ENCODE measurements at regions not wholly inside any gene's neighbourhood (a gene's known extent, or its start where the extent isn't known, plus 50 kb on each side); places are given as distances from the start of the nearest gene placed in this dataset.

GRCh38 chr3:107431246-107432012 lies 54.2 kb downstream of the CCDC54 start:
- peak; percentile 81 to 82 for DNase-seq
- intact Hi-C loops (cut with DNase I), result loop anchor here (5.0 to 10.0 kb wide), 2 partner anchors 91 to 1173 kb away; partner anchors contain the start of gene BBX
- 0% methylated on average over 5 to 6 of the region's 83 CpGs for WGBS, 2 donors
- Histone ChIP-seq H3K4me1 (peaks cover 6 to 12% of the 10 kb centered on the region in 2 donors), H3K9me3 (no peaks in the 10 kb centered on the region), H3K27ac (peak overlapping the region; percentile 93 to 99 (median 98)), H3K36me3 (no peaks in the 10 kb centered on the region), H3K4me3 (replicated peaks in 1 of 3) (peak overlapping the region; percentile 50 to 87 (median 53)), H3K27me3 (no peaks in the 10 kb centered on the region)
- peak in 1 of 6 experiments; percentile 9 for TF ChIP-seq CTCF (IDR thresholded peaks at IDR 0.05)
- TF ChIP-seq POLR2A (IDR thresholded peaks at IDR 0.05), result peak; percentile 75 to 83

- DNase-seq, result peak; percentile 57 to 58
- H3K36me3 ChIP-seq, result no peaks in the 10 kb centered on the region
- TF ChIP-seq POLR2A (IDR thresholded peaks at IDR 0.05), result no peak
- TF ChIP-seq CTCF (IDR thresholded peaks at IDR 0.05), result no peak
- H3K4me1 ChIP-seq, result peaks cover 6 to 12% of the 10 kb centered on the region in 2 donors
- no peaks in the 10 kb centered on the region for H3K27me3 ChIP-seq
- H3K27ac ChIP-seq, result peak overlapping the region; percentile 93 to 99 (median 98)
- intact Hi-C loops (cut with DNase I), result loop anchor here (5.0 to 10.0 kb wide), 2 partner anchors 90 to 1173 kb away; partner anchors contain the start of gene BBX
- WGBS, 2 donors, result 3 to 4% methylated on average over 20 of the region's 20 CpGs
- peak overlapping the region; percentile 50 to 87 (median 53) for H3K4me3 ChIP-seq (replicated peaks in 1 of 3)
- no peaks in the 10 kb centered on the region for H3K9me3 ChIP-seq
Measured at GRCh38 chr3:107432013-107432515, 54.8 kb downstream of the CCDC54 start.

GRCh38 chr3:107432646-107433045 lies 55.4 kb downstream of the CCDC54 start:
- intact Hi-C loops (cut with DNase I), result loop anchor here (5.0 to 10.0 kb wide), 2 partner anchors 90 to 1172 kb away; partner anchors contain the start of gene BBX
- TF ChIP-seq CTCF (IDR thresholded peaks at IDR 0.05) (no peak), POLR2A (IDR thresholded peaks at IDR 0.05) (no peak)
- no peak for DNase-seq
- no peaks in the 10 kb centered on the region for H3K27me3 ChIP-seq
- H3K27ac ChIP-seq, result peak overlapping the region in 2 of 3 donors; percentile 93 to 98
- peaks cover 6 to 12% of the 10 kb centered on the region in 2 donors for H3K4me1 ChIP-seq
- peak overlapping the region in 1 of 3 donors; percentile 50 for H3K4me3 ChIP-seq (replicated peaks in 1 of 3)
- 65 to 66% methylated on average over 8 of the region's 8 CpGs for WGBS, 2 donors
- H3K9me3 ChIP-seq, result no peaks in the 10 kb centered on the region
- no peaks in the 10 kb centered on the region for H3K36me3 ChIP-seq

DNA sequence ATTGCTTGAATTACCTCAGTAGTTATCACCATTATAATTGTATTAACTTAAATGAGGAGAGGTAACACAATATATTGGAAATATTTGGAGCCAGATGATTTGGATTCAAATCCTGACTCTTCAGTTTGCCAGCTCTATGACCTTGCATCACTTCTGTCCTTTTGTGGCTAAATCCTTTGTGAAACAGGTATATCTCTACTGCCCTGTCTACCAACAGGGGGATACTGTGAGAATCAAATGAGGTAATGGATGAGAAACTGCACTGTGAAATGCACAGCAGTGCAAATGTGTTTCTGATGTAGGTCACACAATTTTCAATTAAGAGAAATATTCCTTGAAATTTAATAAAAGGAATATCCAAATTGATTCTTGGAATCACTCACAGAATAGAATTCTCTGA lies 58.8 kb downstream of the CCDC54 start:
- Histone ChIP-seq H3K36me3 (no peaks in the 10 kb centered on the region), H3K4me3 (replicated peaks in 1 of 3) (no peak overlapping the region), H3K27ac (no peak overlapping the region), H3K4me1 (peaks cover 0 to 4% of the 10 kb centered on the region in 2 donors), H3K9me3 (no peaks in the 10 kb centered on the region), H3K27me3 (no peaks in the 10 kb centered on the region)
- no peak for DNase-seq
- intact Hi-C loops (cut with DNase I), result loop anchor here (10.0 kb wide), 1 partner anchor 1169 kb away; no protein-coding TSS in a partner anchor
- TF ChIP-seq CTCF (IDR thresholded peaks at IDR 0.05) (no peak), POLR2A (IDR thresholded peaks at IDR 0.05) (no peak)

DNA sequence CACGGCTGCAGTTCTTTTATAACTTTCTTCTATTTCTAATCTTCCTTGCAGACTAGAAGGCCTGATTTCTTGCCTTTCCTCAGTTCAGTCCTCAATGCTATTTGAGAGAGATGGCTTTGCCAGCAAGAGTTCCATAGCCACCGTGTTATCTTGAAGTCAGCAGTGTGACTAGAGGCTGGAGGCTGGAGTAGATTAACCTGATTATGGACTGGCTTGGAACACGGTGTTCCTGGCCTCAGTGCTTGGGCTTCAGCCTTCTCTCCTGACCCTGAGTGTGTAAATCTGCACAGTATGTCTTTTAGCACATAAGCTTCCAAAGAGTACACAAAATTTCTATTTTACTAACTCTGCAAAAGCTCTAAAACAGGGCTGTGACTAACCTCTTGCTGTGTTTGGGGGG lies 61.4 kb downstream of the CCDC54 start:
- Histone ChIP-seq H3K4me1 (no peaks in the 10 kb centered on the region), H3K9me3 (no peaks in the 10 kb centered on the region), H3K27me3 (no peaks in the 10 kb centered on the region), H3K27ac (no peak overlapping the region), H3K36me3 (no peaks in the 10 kb centered on the region), H3K4me3 (replicated peaks in 1 of 3) (no peak overlapping the region)
- no peak for DNase-seq
- WGBS, 2 donors, result 66 to 71% methylated on average over 3 of the region's 3 CpGs
- intact Hi-C loops (cut with DNase I), result loop anchor here (10.0 kb wide), 1 partner anchor 1166 kb away; no protein-coding TSS in a partner anchor
- TF ChIP-seq POLR2A (IDR thresholded peaks at IDR 0.05) (no peak), CTCF (IDR thresholded peaks at IDR 0.05) (no peak)

All from thyroid gland (tissue), 4 donors.